SU-DHL-6 (cell line): ENCODE measurements at regions not wholly inside any gene's neighbourhood (a gene's known extent, or its start where the extent isn't known, plus 50 kb on each side); places are given as distances from the start of the nearest gene placed in this dataset.

Experiments used
- EZH2phosphoT487 ChIP-seq: fragments of 200-600 bp; sonication (generic), shearing (Covaris generic); conservative IDR thresholded peaks from 2 replicates; pipeline ENCODE4 v1.6.1; 2018; ENCODE audit warnings: mild to moderate bottlenecking, antibody characterized with exemption, low read length, moderate library complexity, mixed read lengths
- TF ChIP-seq, protein P1 (sequence below): fragments of 200-600 bp; sonication (generic); IDR thresholded peaks from one replicate; pipeline ENCODE4 v1.5.1; 2017; ENCODE audit warnings: antibody characterized with exemption, mild to moderate bottlenecking, low read length, moderate library complexity; ENCODE audit not compliant: insufficient read depth, poor library complexity, severe bottlenecking

- TF ChIP-seq, protein P1, sequence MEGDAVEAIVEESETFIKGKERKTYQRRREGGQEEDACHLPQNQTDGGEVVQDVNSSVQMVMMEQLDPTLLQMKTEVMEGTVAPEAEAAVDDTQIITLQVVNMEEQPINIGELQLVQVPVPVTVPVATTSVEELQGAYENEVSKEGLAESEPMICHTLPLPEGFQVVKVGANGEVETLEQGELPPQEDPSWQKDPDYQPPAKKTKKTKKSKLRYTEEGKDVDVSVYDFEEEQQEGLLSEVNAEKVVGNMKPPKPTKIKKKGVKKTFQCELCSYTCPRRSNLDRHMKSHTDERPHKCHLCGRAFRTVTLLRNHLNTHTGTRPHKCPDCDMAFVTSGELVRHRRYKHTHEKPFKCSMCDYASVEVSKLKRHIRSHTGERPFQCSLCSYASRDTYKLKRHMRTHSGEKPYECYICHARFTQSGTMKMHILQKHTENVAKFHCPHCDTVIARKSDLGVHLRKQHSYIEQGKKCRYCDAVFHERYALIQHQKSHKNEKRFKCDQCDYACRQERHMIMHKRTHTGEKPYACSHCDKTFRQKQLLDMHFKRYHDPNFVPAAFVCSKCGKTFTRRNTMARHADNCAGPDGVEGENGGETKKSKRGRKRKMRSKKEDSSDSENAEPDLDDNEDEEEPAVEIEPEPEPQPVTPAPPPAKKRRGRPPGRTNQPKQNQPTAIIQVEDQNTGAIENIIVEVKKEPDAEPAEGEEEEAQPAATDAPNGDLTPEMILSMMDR = no peak
- no peak for TF ChIP-seq EZH2phosphoT487
Observed at GRCh38 chr18:25496544-25496943, 144.6 kb upstream of the ZNF521 start.
